Neural cell (in vitro differentiated cells): ENCODE measurements at regions not wholly inside any gene's neighbourhood (a gene's known extent, or its start where the extent isn't known, plus 50 kb on each side); places are given as distances from the start of the nearest gene placed in this dataset.

Experiments
- H2AFZ ChIP-seq: fragments of 200-600, 300-800 bp; sonication (generic), shearing (Covaris generic); 2 replicates; pipeline ENCODE4 v1.6.0; 2014; ENCODE audit warnings: low read depth, mild to moderate bottlenecking, antibody characterized with exemption, low read length, moderate library complexity
- H3F3A ChIP-seq: fragments of 200-600 bp; shearing (Covaris generic); 2 replicates; pipeline ENCODE4 v1.6.1; 2016; ENCODE audit warnings: mild to moderate bottlenecking, moderate library complexity, mixed read lengths, antibody characterized with exemption, low read length; ENCODE audit not compliant: insufficient read depth, poor library complexity, severe bottlenecking
- H3K27ac ChIP-seq: fragments of 200-600, 300-800 bp; sonication (generic), shearing (Covaris generic); 2 replicates; pipeline ENCODE4 v1.5.1; 2014; ENCODE audit warnings: mild to moderate bottlenecking, low read length, moderate library complexity
- H3K27me3 ChIP-seq: fragments of 300-800, 200-600 bp; sonication (generic), shearing (Covaris generic); 2 replicates; pipeline ENCODE4 v1.6.0; 2014; ENCODE audit warnings: mild to moderate bottlenecking, low read depth, low read length, moderate library complexity; ENCODE audit not compliant: insufficient read depth
- H3K36me3 ChIP-seq: fragments of 300-800, 200-600 bp; sonication (generic), shearing (Covaris generic); 2 replicates; pipeline ENCODE4 v1.5.1; 2014; ENCODE audit warnings: mild to moderate bottlenecking, antibody characterized with exemption, low read length, moderate library complexity; ENCODE audit not compliant: insufficient read depth
- H3K4me2 ChIP-seq: fragments of 300-800, 200-600 bp; sonication (generic), shearing (Covaris generic); 2 replicates; pipeline ENCODE4 v1.6.0; 2014; ENCODE audit warnings: mild to moderate bottlenecking, low read length
- H3K4me3 ChIP-seq: fragments of 300-800, 200-600 bp; sonication (generic), shearing (Covaris generic); 2 replicates; pipeline ENCODE4 v1.5.1; 2014; ENCODE audit warnings: mild to moderate bottlenecking, low read length, moderate library complexity
- H3K79me2 ChIP-seq: fragments of 200-600 bp; shearing (Covaris generic); replicated peaks from 2 replicates; pipeline ENCODE4 v1.6.0; 2014; ENCODE audit warnings: mild to moderate bottlenecking, low read length, moderate library complexity; ENCODE audit not compliant: insufficient read depth
- H3K9ac ChIP-seq: fragments of 300-800, 200-600 bp; sonication (generic), shearing (Covaris generic); 2 replicates; pipeline ENCODE4 v1.6.1; 2016; ENCODE audit warnings: mild to moderate bottlenecking, low read length, mixed read lengths
- H3K9me2 ChIP-seq: fragments of 200-600 bp; shearing (Covaris generic); 2 replicates; pipeline ENCODE4 v1.6.1; 2016; ENCODE audit warnings: mild to moderate bottlenecking, low read length, mixed read lengths; ENCODE audit not compliant: insufficient read depth
- H3K9me3 ChIP-seq: fragments of 200-600, 300-800 bp; sonication (generic), shearing (Covaris generic); 2 replicates; pipeline ENCODE4 v1.6.1; 2016; ENCODE audit warnings: mild to moderate bottlenecking, mixed run types, low read length, moderate library complexity, mixed read lengths
- H4K20me1 ChIP-seq: fragments of 200-600 bp; shearing (Covaris generic); 2 replicates; pipeline ENCODE4 v1.6.1; 2016; ENCODE audit warnings: mild to moderate bottlenecking, mixed run types; ENCODE audit not compliant: insufficient read depth
- CTCF ChIP-seq: fragments of 450-650 bp; IDR thresholded peaks from 2 replicates; pipeline ENCODE4 v1.5.1; 2014; ENCODE audit warnings: antibody characterized with exemption, mild to moderate bottlenecking, moderate library complexity; ENCODE audit not compliant: poor library complexity, severe bottlenecking
- EP300 ChIP-seq: fragments of 450-650 bp; conservative IDR thresholded peaks from 2 replicates; pipeline ENCODE4 v1.6.1; 2014; ENCODE audit warnings: antibody characterized with exemption, mild to moderate bottlenecking, moderate library complexity; ENCODE audit not compliant: poor library complexity, severe bottlenecking
- EZH2 ChIP-seq: fragments of 200-600, 300-800 bp; shearing (Covaris generic), sonication (generic); IDR thresholded peaks from 2 replicates; pipeline ENCODE4 v1.6.1; 2014; ENCODE audit warnings: antibody characterized with exemption, low read length, borderline replicate concordance, mild to moderate bottlenecking; ENCODE audit not compliant: insufficient read depth, poor library complexity, severe bottlenecking
- MXI1 ChIP-seq: fragments of 450-650 bp; conservative IDR thresholded peaks from 2 replicates; pipeline ENCODE4 v1.6.1; 2014; ENCODE audit warnings: antibody characterized with exemption, mild to moderate bottlenecking; ENCODE audit not compliant: poor library complexity, severe bottlenecking
- POLR2AphosphoS5 ChIP-seq: IDR thresholded peaks from 2 replicates; pipeline ENCODE4 v1.6.1; 2012
- RAD21 ChIP-seq: fragments of 450-650 bp; conservative IDR thresholded peaks from 2 replicates; pipeline ENCODE4 v1.6.1; 2014; ENCODE audit warnings: antibody characterized with exemption, mild to moderate bottlenecking, moderate library complexity
- REST ChIP-seq: IDR thresholded peaks from 2 replicates; pipeline ENCODE4 v1.6.1; 2012; ENCODE audit warnings: borderline replicate concordance
- SMC3 ChIP-seq: fragments of 450-650 bp; conservative IDR thresholded peaks from 2 replicates; pipeline ENCODE4 v1.6.1; 2014; ENCODE audit warnings: antibody characterized with exemption, mild to moderate bottlenecking, moderate library complexity; ENCODE audit not compliant: poor library complexity
- TAF1 ChIP-seq: IDR thresholded peaks from 2 replicates; pipeline ENCODE4 v1.6.1; 2012; ENCODE audit warnings: low read depth

GRCh38 chr3:14335774-14336748, 66.3 kb upstream of the SLC6A6 start:
- Histone ChIP-seq H3K79me2 (no peaks in the 10 kb centered on the region), H3K36me3 (no peaks in the 10 kb centered on the region), H3K4me3 (no peak overlapping the region), H3K4me2 (no peak overlapping the region), H3K9ac (no peak overlapping the region), H3K27me3 (no peaks in the 10 kb centered on the region), H3F3A (no peaks in the 10 kb centered on the region), H2AFZ (no peak overlapping the region), H3K9me3 (no peaks in the 10 kb centered on the region), H3K27ac (no peak overlapping the region), H3K9me2 (no peaks in the 10 kb centered on the region), H4K20me1 (no peaks in the 10 kb centered on the region)
- no peak for TF ChIP-seq SMC3
- no peak for TF ChIP-seq CTCF
- TF ChIP-seq MXI1, result no peak
- no peak for TF ChIP-seq REST
- no peak for TF ChIP-seq POLR2AphosphoS5
- TF ChIP-seq EZH2, result no peak
- TF ChIP-seq TAF1, result no peak
- TF ChIP-seq RAD21, result no peak
- TF ChIP-seq EP300, result no peak

- H2AFZ ChIP-seq, result no peak overlapping the region
- no peaks in the 10 kb centered on the region for H3K27me3 ChIP-seq
Measured at GRCh38 chr3:14336749-14337598, 65.4 kb upstream of the SLC6A6 start.

More at GRCh38 chr3:14336749-14337598, 65.4 kb upstream of the SLC6A6 start:
- no peaks in the 10 kb centered on the region for H3K9me2 ChIP-seq
- no peak overlapping the region for H3K9ac ChIP-seq
- H3K4me2 ChIP-seq, result no peak overlapping the region
- TF ChIP-seq REST (no peak), EP300 (no peak), TAF1 (no peak), CTCF (no peak), EZH2 (no peak), SMC3 (no peak), RAD21 (no peak), POLR2AphosphoS5 (no peak), MXI1 (no peak)
- no peaks in the 10 kb centered on the region for H4K20me1 ChIP-seq
- H3K36me3 ChIP-seq, result no peaks in the 10 kb centered on the region
- H3K27ac ChIP-seq, result no peak overlapping the region
- H3K9me3 ChIP-seq, result no peaks in the 10 kb centered on the region
- no peak overlapping the region for H3K4me3 ChIP-seq
- H3K79me2 ChIP-seq, result no peaks in the 10 kb centered on the region
- no peaks in the 10 kb centered on the region for H3F3A ChIP-seq
